K562 (cell line): ENCODE measurements at regions not wholly inside any gene's neighbourhood (a gene's known extent, or its start where the extent isn't known, plus 50 kb on each side); places are given as distances from the start of the nearest gene placed in this dataset.

Experiments used
- ATAC-seq: fragments of 200-7000 bp; cut with Tn5 transposase; 3 replicates; pipeline ENCODE4 v1.9.1; 2020; ENCODE audit warnings: moderate library complexity
- BruUV-seq: library from RNA; stranded (reverse); fragments of 400-500 nt; replicated peaks from 2 replicates; lab custom pipeline; 2021; lab: Mats Ljungman, UMichigan
- CTCF ChIA-PET: fragments of 300-600 bp; formaldehyde crosslinking; extraction: SDS; loops from one replicate; lab custom pipeline; 2021; ENCODE audit warnings: low intra/inter-chr PET ratio; lab: Yijun Ruan, JAX
- POLR2A ChIA-PET: fragments of 300-600, 350-650 bp; sonication (Branson Sonifier 250); formaldehyde crosslinking; extraction: SDS; loops from one replicate; lab custom pipeline; 2021; ENCODE audit warnings: antibody characterized with exemption, inconsistent platforms; lab: Yijun Ruan, JAX
- DNase-seq, 4 experiments: peaks; one replicate each; pipeline versions ENCODE4 v3.0.0 to v3.0.0-alpha.2; 2011 to 2018; ENCODE audit warnings: low spot score in 3 of 4, mixed read lengths in 3 of 4; ENCODE audit errors: extremely low read depth in 1 of 4
- FAIRE-seq: peaks from 2 replicates; lab custom pipeline; 2011; peaks lifted over from hg19 to GRCh38; lab: Jason Lieb, UNC
- H2AFZ ChIP-seq: 2 replicates; pipeline ENCODE4 v1.6.0; 2011; ENCODE audit warnings: low read depth, low read length, control low read depth, inconsistent platforms
- H3K27ac ChIP-seq: fragments of 200-600 bp; 3 replicates; pipeline ENCODE4 v1.8.0; 2011; ENCODE audit warnings: low read depth, mild to moderate bottlenecking, control low read depth, inconsistent platforms, low read length, moderate library complexity, mixed read lengths; ENCODE audit errors: extremely low read depth
- H3K27me3 ChIP-seq, 2 experiments: fragments of 300-600 bp in 1 of 2; 2 replicates in 1 of 2; 3 replicates in 1 of 2; pipeline versions ENCODE4 v1.6.0 to v1.8.0; 2011; ENCODE audit warnings: inconsistent platforms in 2 of 2, low read length in 2 of 2, mild to moderate bottlenecking in 1 of 2, mixed read lengths in 1 of 2, moderate library complexity in 1 of 2; ENCODE audit not compliant: control insufficient read depth in 2 of 2, insufficient read depth in 2 of 2
- H3K36me3 ChIP-seq: fragments of 300-600 bp; 3 replicates; pipeline ENCODE4 v1.8.0; 2011; ENCODE audit warnings: mild to moderate bottlenecking, low read length, inconsistent platforms; ENCODE audit not compliant: control insufficient read depth, insufficient read depth
- H3K4me1 ChIP-seq, 2 experiments: fragments of 200-600 bp in 1 of 2; replicated peaks in 1 of 2; 2 replicates in 1 of 2; 3 replicates in 1 of 2; pipeline versions ENCODE4 v1.5.1 to v1.8.0; 2011; ENCODE audit warnings: inconsistent platforms in 2 of 2, low read length in 2 of 2, mild to moderate bottlenecking in 1 of 2, mixed read lengths in 1 of 2, moderate library complexity in 1 of 2; ENCODE audit not compliant: control insufficient read depth in 2 of 2, insufficient read depth in 2 of 2
- H3K4me2 ChIP-seq: 2 replicates; pipeline ENCODE4 v1.6.1; 2011; ENCODE audit warnings: low read length, control low read depth, inconsistent platforms, mixed read lengths; ENCODE audit not compliant: insufficient read depth
- H3K4me3 ChIP-seq: fragments of 200-600 bp; sonication (generic), shearing (Covaris generic); 2 replicates; pipeline ENCODE4 v1.5.1; 2016; ENCODE audit warnings: control low read depth, inconsistent platforms
- H3K79me2 ChIP-seq: fragments of 200-600 bp; 3 replicates; pipeline ENCODE4 v1.8.0; 2011; ENCODE audit warnings: low read length, inconsistent platforms; ENCODE audit not compliant: control insufficient read depth, insufficient read depth
- H3K9ac ChIP-seq, 2 experiments: 2 replicates each; pipeline versions ENCODE4 v1.6.0 to v1.6.1; 2011; ENCODE audit warnings: low read depth in 2 of 2, low read length in 2 of 2, control low read depth in 1 of 2, inconsistent platforms in 1 of 2, mild to moderate bottlenecking in 1 of 2, mixed read lengths in 1 of 2; ENCODE audit not compliant: insufficient read depth in 1 of 2
- H3K9me1 ChIP-seq: one replicate; pipeline ENCODE4 v1.6.0; 2011; ENCODE audit warnings: inconsistent platforms, mild to moderate bottlenecking, low read length, moderate library complexity; ENCODE audit not compliant: control insufficient read depth, insufficient read depth
- H3K9me3 ChIP-seq: replicated peaks from 2 replicates; pipeline ENCODE4 v1.5.1; 2011; ENCODE audit warnings: low read depth, low read length, inconsistent platforms; ENCODE audit not compliant: control insufficient read depth, insufficient read depth
- H4K20me1 ChIP-seq: replicated peaks from 2 replicates; pipeline ENCODE4 v1.6.1; 2011; ENCODE audit warnings: low read length, inconsistent platforms, mixed read lengths; ENCODE audit not compliant: control insufficient read depth, insufficient read depth
- CCNT2 ChIP-seq: IDR thresholded peaks from 2 replicates; pipeline ENCODE4 v1.6.1; 2011; ENCODE audit warnings: borderline replicate concordance, low read depth, mild to moderate bottlenecking, moderate library complexity, mixed read lengths, low read length; ENCODE audit not compliant: insufficient read length; ENCODE audit errors: extremely low read depth
- E2F6 ChIP-seq, 2 experiments: IDR thresholded peaks; 2 replicates each; pipeline ENCODE4 v1.6.1; 2011; ENCODE audit warnings: borderline replicate concordance in 1 of 2, control low read depth in 1 of 2, low read depth in 1 of 2, low read length in 1 of 2, mild to moderate bottlenecking in 1 of 2, mixed read lengths in 1 of 2, moderate library complexity in 1 of 2; ENCODE audit not compliant: insufficient read depth in 1 of 2, insufficient read length in 1 of 2, poor library complexity in 1 of 2, severe bottlenecking in 1 of 2; ENCODE audit errors: extremely low read depth in 1 of 2
- FIP1L1 ChIP-seq: fragments of 200-400 bp; formaldehyde crosslinking; IDR thresholded peaks from 2 replicates; pipeline ENCODE4 v1.6.1; 2018; ENCODE audit warnings: mild to moderate bottlenecking, low read depth, low read length; ENCODE audit not compliant: poor library complexity, severe bottlenecking
- FOXA3 ChIP-seq, 2 experiments: fragments of 450-650 bp in 1 of 2; sonication (generic) in 1 of 2; formaldehyde crosslinking; IDR thresholded peaks in 1 of 2; conservative IDR thresholded peaks in 1 of 2; 2 replicates each; pipeline versions ENCODE4 v1.4.0 to v1.8.0; 2020 to 2022; ENCODE audit warnings: mild to moderate bottlenecking in 2 of 2, missing genetic modification reagents in 1 of 2
- GABPB2 ChIP-seq: fragments of 250-450 bp; sonication (Bioruptor Pico); conservative IDR thresholded peaks from 2 replicates; pipeline ENCODE4 v1.5.1; 2021; ENCODE audit warnings: mild to moderate bottlenecking
- NEUROD1 ChIP-seq: fragments of 150-350 bp; IDR thresholded peaks from 2 replicates; pipeline ENCODE4 v1.6.1; 2014; ENCODE audit warnings: borderline replicate concordance, low read length, low read depth; ENCODE audit not compliant: partially characterized antibody
- NFE2 ChIP-seq: IDR thresholded peaks from 2 replicates; pipeline ENCODE4 v1.6.1; 2014; ENCODE audit warnings: antibody characterized with exemption, low read depth
- NFIX ChIP-seq: fragments of 250-450 bp; sonication (Bioruptor Pico); IDR thresholded peaks from 2 replicates; pipeline ENCODE4 v1.4.0; 2020; ENCODE audit warnings: low read depth, mild to moderate bottlenecking, moderate library complexity
- POLR3A ChIP-seq: IDR thresholded peaks from 2 replicates; pipeline ENCODE4 v1.6.1; 2011; ENCODE audit warnings: borderline replicate concordance, mild to moderate bottlenecking, moderate library complexity; ENCODE audit not compliant: insufficient read length, insufficient read depth; ENCODE audit errors: extremely low read depth
- ZBTB8A ChIP-seq: fragments of 450-650 bp; IDR thresholded peaks from 2 replicates; pipeline ENCODE4 v1.6.1; 2018; ENCODE audit warnings: mild to moderate bottlenecking, moderate library complexity; ENCODE audit not compliant: partially characterized antibody
- ZC3H8 ChIP-seq: fragments of 450-650 bp; IDR thresholded peaks from 2 replicates; pipeline ENCODE4 v1.6.1; 2017
- ZNF224 ChIP-seq: sonication (generic); formaldehyde crosslinking; IDR thresholded peaks from 2 replicates; pipeline ENCODE4 v1.8.0; 2022; ENCODE audit warnings: mild to moderate bottlenecking, missing genetic modification reagents
- ZNF282 ChIP-seq: sonication (generic); formaldehyde crosslinking; IDR thresholded peaks from 2 replicates; pipeline ENCODE4 v1.8.1; 2023; ENCODE audit warnings: missing genetic modification reagents
- WGBS: fragments of 100-300 bp; shearing (Covaris generic); methylation state at CpG from one replicate; pipeline ENCODE4 v1.1.6; 2016; ENCODE audit warnings: low coverage, mixed read lengths; ENCODE audit not compliant: insufficient coverage; ENCODE audit errors: missing lambda C conversion rate; 5-methylcytosine and 5-hydroxymethylcytosine counted together
- in situ Hi-C: fragments of 300-500 bp; cut with MboI; formaldehyde crosslinking; loops from 4 replicates; pipeline ENCODE4 v1.15.0; 2018; ENCODE audit warnings: inconsistent platforms, mixed read lengths
- intact Hi-C: fragments of 100-400 bp; cut with micrococcal nuclease; formaldehyde crosslinking; loops from 2 replicates; pipeline ENCODE4 v1.14.2; 2022
- TF ChIP-seq, protein P1 (sequence below): fragments of 200-800 bp; sonication (Bioruptor generic); IDR thresholded peaks from 2 replicates; pipeline ENCODE4 v1.6.1; 2017; ENCODE audit warnings: missing genetic modification characterization, missing compliant biosample characterization

DNA sequence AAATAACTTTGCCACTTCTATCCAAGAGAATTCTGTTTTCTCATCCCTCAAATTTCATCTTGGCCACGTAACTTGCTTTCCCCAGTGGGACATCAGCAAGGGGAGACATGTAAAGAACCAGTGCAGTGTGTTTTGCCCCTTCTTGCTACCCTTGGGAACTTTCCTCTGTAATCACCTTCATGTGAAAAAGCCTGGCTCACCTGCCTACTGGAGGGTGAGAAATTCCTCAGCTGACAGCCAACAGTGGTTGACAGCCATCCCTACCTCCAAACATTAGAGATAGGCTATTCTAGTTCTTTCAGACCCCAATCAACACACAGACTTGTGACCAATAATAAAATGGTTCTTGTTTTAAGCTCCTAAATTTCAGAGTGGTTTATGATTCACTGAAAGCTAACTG is 333.9 kb upstream of the TBC1D5 start (continued):
- TF ChIP-seq E2F6 (IDR thresholded peaks at IDR 0.05; ENCODE audit: borderline replicate concordance in 1 of 2, extremely low read depth in 1 of 2, insufficient read depth in 1 of 2, insufficient read length in 1 of 2, low read depth in 1 of 2, low read length in 1 of 2, poor library complexity in 1 of 2, severe bottlenecking in 1 of 2) (no peak), NFE2 (no peak), ZBTB8A (no peak), ZNF282 (CRISPR knock-in tag) (no peak), NEUROD1 (no peak)
- TF ChIP-seq, all 486 proteins: peak for 0

- in situ Hi-C loops: no loop called here
- no TSS peak for BruUV-seq
- no peak for FAIRE-seq
Measured at GRCh38 chr3:18075799-18076198, 333.4 kb upstream of the TBC1D5 start.

More at GRCh38 chr3:18075799-18076198, 333.4 kb upstream of the TBC1D5 start:
- Histone ChIP-seq H2AFZ (no peak overlapping the region), H3K27ac (no peak overlapping the region), H3K4me2 (no peak overlapping the region), H3K9me3 (no peaks in the 10 kb centered on the region), H3K27me3 (no peaks in the 10 kb centered on the region)
- TF ChIP-seq, protein P1, sequence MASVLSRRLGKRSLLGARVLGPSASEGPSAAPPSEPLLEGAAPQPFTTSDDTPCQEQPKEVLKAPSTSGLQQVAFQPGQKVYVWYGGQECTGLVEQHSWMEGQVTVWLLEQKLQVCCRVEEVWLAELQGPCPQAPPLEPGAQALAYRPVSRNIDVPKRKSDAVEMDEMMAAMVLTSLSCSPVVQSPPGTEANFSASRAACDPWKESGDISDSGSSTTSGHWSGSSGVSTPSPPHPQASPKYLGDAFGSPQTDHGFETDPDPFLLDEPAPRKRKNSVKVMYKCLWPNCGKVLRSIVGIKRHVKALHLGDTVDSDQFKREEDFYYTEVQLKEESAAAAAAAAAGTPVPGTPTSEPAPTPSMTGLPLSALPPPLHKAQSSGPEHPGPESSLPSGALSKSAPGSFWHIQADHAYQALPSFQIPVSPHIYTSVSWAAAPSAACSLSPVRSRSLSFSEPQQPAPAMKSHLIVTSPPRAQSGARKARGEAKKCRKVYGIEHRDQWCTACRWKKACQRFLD (CRISPR knock-in tag): no peak
- TF ChIP-seq GABPB2 (no peak), CCNT2 (no peak), NFIX (no peak), POLR3A (no peak), FOXA3 (CRISPR knock-in tag; conservative IDR thresholded peaks at IDR 0.05 in 1 of 2, IDR thresholded peaks at IDR 0.05 in 1 of 2) (no peak), ZC3H8 (no peak), FIP1L1 (no peak), ZNF224 (no peak)
- TF ChIP-seq, all 486 proteins: peak for 0
- no peaks in the 10 kb centered on the region for H3K9me1 ChIP-seq
- H3K4me1 ChIP-seq: peaks cover 0 to 12% of the 10 kb centered on the region in 2 experiments; a peak in 2 of 5 replicates
- POLR2A ChIA-PET: no interaction called here
- no peaks in the 10 kb centered on the region for H3K79me2 ChIP-seq
- no peak for DNase-seq
- ATAC-seq: no peak
- no peaks in the 10 kb centered on the region for H4K20me1 ChIP-seq
- H3K9ac ChIP-seq: no peak overlapping the region
- intact Hi-C loops: no loop called here
- CTCF ChIA-PET: no interaction called here
- no peaks in the 10 kb centered on the region for H3K36me3 ChIP-seq
- H3K4me3 ChIP-seq: no peak overlapping the region
- WGBS: 16% methylated on average over 1 of the region's 1 CpG
